ENCODE measurements at regions not wholly inside any gene's neighbourhood (a gene's known extent, or its start where the extent isn't known, plus 50 kb on each side); places are given as distances from the start of the nearest gene placed in this dataset.

- Histone ChIP-seq H3K4me3 (no peak overlapping the region), H3K36me3 (no peaks in the 10 kb centered on the region), H3K9me3 (peaks cover 0 to 4% of the 10 kb centered on the region in 2 donors), H3K27ac (no peak overlapping the region), H3K4me1 (no peaks in the 10 kb centered on the region), H3K27me3 (no peaks in the 10 kb centered on the region)
- intact Hi-C loops (cut with DNase I; ENCODE audit: low total_unique reads): no loop called here
- DNase-seq (ENCODE audit: low spot score in 2 of 2): no peak
- no peak for TF ChIP-seq POLR2A (IDR thresholded peaks at IDR 0.05)
- TF ChIP-seq, protein P1, sequence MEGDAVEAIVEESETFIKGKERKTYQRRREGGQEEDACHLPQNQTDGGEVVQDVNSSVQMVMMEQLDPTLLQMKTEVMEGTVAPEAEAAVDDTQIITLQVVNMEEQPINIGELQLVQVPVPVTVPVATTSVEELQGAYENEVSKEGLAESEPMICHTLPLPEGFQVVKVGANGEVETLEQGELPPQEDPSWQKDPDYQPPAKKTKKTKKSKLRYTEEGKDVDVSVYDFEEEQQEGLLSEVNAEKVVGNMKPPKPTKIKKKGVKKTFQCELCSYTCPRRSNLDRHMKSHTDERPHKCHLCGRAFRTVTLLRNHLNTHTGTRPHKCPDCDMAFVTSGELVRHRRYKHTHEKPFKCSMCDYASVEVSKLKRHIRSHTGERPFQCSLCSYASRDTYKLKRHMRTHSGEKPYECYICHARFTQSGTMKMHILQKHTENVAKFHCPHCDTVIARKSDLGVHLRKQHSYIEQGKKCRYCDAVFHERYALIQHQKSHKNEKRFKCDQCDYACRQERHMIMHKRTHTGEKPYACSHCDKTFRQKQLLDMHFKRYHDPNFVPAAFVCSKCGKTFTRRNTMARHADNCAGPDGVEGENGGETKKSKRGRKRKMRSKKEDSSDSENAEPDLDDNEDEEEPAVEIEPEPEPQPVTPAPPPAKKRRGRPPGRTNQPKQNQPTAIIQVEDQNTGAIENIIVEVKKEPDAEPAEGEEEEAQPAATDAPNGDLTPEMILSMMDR (IDR thresholded peaks at IDR 0.05): no peak
- no peak for TF ChIP-seq POLR2AphosphoS5 (IDR thresholded peaks at IDR 0.05)
Measured at GRCh38 chr4:188296331-188296730, 157.1 kb downstream of the TRIML1 start.

DNA sequence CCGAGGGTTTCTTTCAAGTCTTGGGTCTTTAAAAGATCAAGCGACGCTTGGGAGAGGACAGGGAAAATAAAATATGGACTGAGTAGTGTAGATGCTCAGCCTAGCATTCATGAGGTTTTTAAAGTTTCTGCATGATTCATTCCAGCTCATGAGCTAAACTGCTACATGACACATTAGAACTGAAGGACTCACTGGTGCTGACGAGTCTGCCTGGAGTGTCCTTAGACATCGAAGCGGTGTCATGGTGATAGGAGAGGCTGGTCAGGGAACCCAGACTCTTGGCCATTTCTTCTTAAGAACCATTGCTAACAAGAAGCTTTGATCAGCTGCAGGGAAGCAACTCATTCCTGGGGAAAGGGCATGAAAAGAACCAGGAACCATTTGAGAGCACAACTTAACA is 158.6 kb downstream of the TRIML1 start:
- Histone ChIP-seq H3K4me3 (no peak overlapping the region), H3K27ac (no peak overlapping the region), H3K4me1 (no peaks in the 10 kb centered on the region), H3K27me3 (no peaks in the 10 kb centered on the region), H3K36me3 (no peaks in the 10 kb centered on the region), H3K9me3 (peaks cover 0 to 6% of the 10 kb centered on the region in 2 donors)
- intact Hi-C loops (cut with DNase I; ENCODE audit: low total_unique reads): no loop called here
- no peak for TF ChIP-seq POLR2A (IDR thresholded peaks at IDR 0.05)
- no peak for TF ChIP-seq POLR2AphosphoS5 (IDR thresholded peaks at IDR 0.05)
- TF ChIP-seq, protein P1 (IDR thresholded peaks at IDR 0.05): no peak
- no peak for DNase-seq (ENCODE audit: low spot score in 2 of 2)

GRCh38 chr4:188299161-188299560 is 159.9 kb downstream of the TRIML1 start:
- TF ChIP-seq, protein P1 (IDR thresholded peaks at IDR 0.05): no peak
- H3K27me3 ChIP-seq: no peaks in the 10 kb centered on the region
- no peak overlapping the region for H3K4me3 ChIP-seq
- H3K36me3 ChIP-seq: no peaks in the 10 kb centered on the region
- H3K4me1 ChIP-seq: no peaks in the 10 kb centered on the region
- H3K27ac ChIP-seq: no peak overlapping the region
- DNase-seq (ENCODE audit: low spot score in 2 of 2): no peak
- peaks cover 0 to 6% of the 10 kb centered on the region in 2 donors for H3K9me3 ChIP-seq
- intact Hi-C loops (cut with DNase I; ENCODE audit: low total_unique reads): no loop called here

- intact Hi-C loops (cut with DNase I; ENCODE audit: low total_unique reads): no loop called here
- H3K27ac ChIP-seq: no peak overlapping the region
Measured at GRCh38 chr4:188300385-188300784, 161.1 kb downstream of the TRIML1 start.

GRCh38 chr4:188305690-188306089 is 166.4 kb downstream of the TRIML1 start:
- no peak overlapping the region for H3K27ac ChIP-seq
- intact Hi-C loops (cut with DNase I; ENCODE audit: low total_unique reads): no loop called here
- TF ChIP-seq, protein P1 (IDR thresholded peaks at IDR 0.05): no peak
- TF ChIP-seq POLR2AphosphoS5 (IDR thresholded peaks at IDR 0.05): no peak
- TF ChIP-seq POLR2A (IDR thresholded peaks at IDR 0.05): no peak
- H3K27me3 ChIP-seq: no peaks in the 10 kb centered on the region
- no peak for DNase-seq (ENCODE audit: low spot score in 2 of 2)
- H3K9me3 ChIP-seq: peaks cover 0 to 6% of the 10 kb centered on the region in 2 donors
- H3K36me3 ChIP-seq: no peaks in the 10 kb centered on the region
- H3K4me3 ChIP-seq: no peak overlapping the region
- H3K4me1 ChIP-seq: no peaks in the 10 kb centered on the region

More at GRCh38 chr4:188300385-188300784, 161.1 kb downstream of the TRIML1 start:
- DNase-seq (ENCODE audit: low spot score in 2 of 2): no peak
- H3K4me1 ChIP-seq: no peaks in the 10 kb centered on the region
- H3K36me3 ChIP-seq: no peaks in the 10 kb centered on the region
- TF ChIP-seq POLR2AphosphoS5 (IDR thresholded peaks at IDR 0.05): no peak
- TF ChIP-seq POLR2A (IDR thresholded peaks at IDR 0.05): no peak
- TF ChIP-seq, protein P1 (IDR thresholded peaks at IDR 0.05): no peak
- no peak overlapping the region for H3K4me3 ChIP-seq
- peaks cover 0 to 6% of the 10 kb centered on the region in 2 donors for H3K9me3 ChIP-seq
- H3K27me3 ChIP-seq: no peaks in the 10 kb centered on the region
